Neural cell (in vitro differentiated cells): ENCODE measurements at regions not wholly inside any gene's neighbourhood (a gene's known extent, or its start where the extent isn't known, plus 50 kb on each side); places are given as distances from the start of the nearest gene placed in this dataset.

Experiments
- H2AFZ ChIP-seq: fragments of 200-600, 300-800 bp; sonication (generic), shearing (Covaris generic); 2 replicates; pipeline ENCODE4 v1.6.0; 2014; ENCODE audit warnings: low read depth, mild to moderate bottlenecking, antibody characterized with exemption, low read length, moderate library complexity
- H3F3A ChIP-seq: fragments of 200-600 bp; shearing (Covaris generic); 2 replicates; pipeline ENCODE4 v1.6.1; 2016; ENCODE audit warnings: mild to moderate bottlenecking, moderate library complexity, mixed read lengths, antibody characterized with exemption, low read length; ENCODE audit not compliant: insufficient read depth, poor library complexity, severe bottlenecking
- H3K27ac ChIP-seq: fragments of 200-600, 300-800 bp; sonication (generic), shearing (Covaris generic); 2 replicates; pipeline ENCODE4 v1.5.1; 2014; ENCODE audit warnings: mild to moderate bottlenecking, low read length, moderate library complexity
- H3K27me3 ChIP-seq: fragments of 300-800, 200-600 bp; sonication (generic), shearing (Covaris generic); 2 replicates; pipeline ENCODE4 v1.6.0; 2014; ENCODE audit warnings: mild to moderate bottlenecking, low read depth, low read length, moderate library complexity; ENCODE audit not compliant: insufficient read depth
- H3K36me3 ChIP-seq: fragments of 300-800, 200-600 bp; sonication (generic), shearing (Covaris generic); 2 replicates; pipeline ENCODE4 v1.5.1; 2014; ENCODE audit warnings: mild to moderate bottlenecking, antibody characterized with exemption, low read length, moderate library complexity; ENCODE audit not compliant: insufficient read depth
- H3K4me2 ChIP-seq: fragments of 300-800, 200-600 bp; sonication (generic), shearing (Covaris generic); 2 replicates; pipeline ENCODE4 v1.6.0; 2014; ENCODE audit warnings: mild to moderate bottlenecking, low read length
- H3K4me3 ChIP-seq: fragments of 300-800, 200-600 bp; sonication (generic), shearing (Covaris generic); 2 replicates; pipeline ENCODE4 v1.5.1; 2014; ENCODE audit warnings: mild to moderate bottlenecking, low read length, moderate library complexity
- H3K79me2 ChIP-seq: fragments of 200-600 bp; shearing (Covaris generic); replicated peaks from 2 replicates; pipeline ENCODE4 v1.6.0; 2014; ENCODE audit warnings: mild to moderate bottlenecking, low read length, moderate library complexity; ENCODE audit not compliant: insufficient read depth
- H3K9ac ChIP-seq: fragments of 300-800, 200-600 bp; sonication (generic), shearing (Covaris generic); 2 replicates; pipeline ENCODE4 v1.6.1; 2016; ENCODE audit warnings: mild to moderate bottlenecking, low read length, mixed read lengths
- H3K9me2 ChIP-seq: fragments of 200-600 bp; shearing (Covaris generic); 2 replicates; pipeline ENCODE4 v1.6.1; 2016; ENCODE audit warnings: mild to moderate bottlenecking, low read length, mixed read lengths; ENCODE audit not compliant: insufficient read depth
- H3K9me3 ChIP-seq: fragments of 200-600, 300-800 bp; sonication (generic), shearing (Covaris generic); 2 replicates; pipeline ENCODE4 v1.6.1; 2016; ENCODE audit warnings: mild to moderate bottlenecking, mixed run types, low read length, moderate library complexity, mixed read lengths
- H4K20me1 ChIP-seq: fragments of 200-600 bp; shearing (Covaris generic); 2 replicates; pipeline ENCODE4 v1.6.1; 2016; ENCODE audit warnings: mild to moderate bottlenecking, mixed run types; ENCODE audit not compliant: insufficient read depth
- CTCF ChIP-seq: fragments of 450-650 bp; IDR thresholded peaks from 2 replicates; pipeline ENCODE4 v1.5.1; 2014; ENCODE audit warnings: antibody characterized with exemption, mild to moderate bottlenecking, moderate library complexity; ENCODE audit not compliant: poor library complexity, severe bottlenecking
- EP300 ChIP-seq: fragments of 450-650 bp; conservative IDR thresholded peaks from 2 replicates; pipeline ENCODE4 v1.6.1; 2014; ENCODE audit warnings: antibody characterized with exemption, mild to moderate bottlenecking, moderate library complexity; ENCODE audit not compliant: poor library complexity, severe bottlenecking
- EZH2 ChIP-seq: fragments of 200-600, 300-800 bp; shearing (Covaris generic), sonication (generic); IDR thresholded peaks from 2 replicates; pipeline ENCODE4 v1.6.1; 2014; ENCODE audit warnings: antibody characterized with exemption, low read length, borderline replicate concordance, mild to moderate bottlenecking; ENCODE audit not compliant: insufficient read depth, poor library complexity, severe bottlenecking
- MXI1 ChIP-seq: fragments of 450-650 bp; conservative IDR thresholded peaks from 2 replicates; pipeline ENCODE4 v1.6.1; 2014; ENCODE audit warnings: antibody characterized with exemption, mild to moderate bottlenecking; ENCODE audit not compliant: poor library complexity, severe bottlenecking
- POLR2AphosphoS5 ChIP-seq: IDR thresholded peaks from 2 replicates; pipeline ENCODE4 v1.6.1; 2012
- RAD21 ChIP-seq: fragments of 450-650 bp; conservative IDR thresholded peaks from 2 replicates; pipeline ENCODE4 v1.6.1; 2014; ENCODE audit warnings: antibody characterized with exemption, mild to moderate bottlenecking, moderate library complexity
- REST ChIP-seq: IDR thresholded peaks from 2 replicates; pipeline ENCODE4 v1.6.1; 2012; ENCODE audit warnings: borderline replicate concordance
- SMC3 ChIP-seq: fragments of 450-650 bp; conservative IDR thresholded peaks from 2 replicates; pipeline ENCODE4 v1.6.1; 2014; ENCODE audit warnings: antibody characterized with exemption, mild to moderate bottlenecking, moderate library complexity; ENCODE audit not compliant: poor library complexity
- TAF1 ChIP-seq: IDR thresholded peaks from 2 replicates; pipeline ENCODE4 v1.6.1; 2012; ENCODE audit warnings: low read depth

GRCh38 chr21:15132781-15133180, 68.0 kb upstream of the NRIP1 start:
- TF ChIP-seq REST (no peak), RAD21 (no peak), MXI1 (no peak), EP300 (no peak)
- Histone ChIP-seq H3K9ac (no peak overlapping the region), H3K9me2 (no peaks in the 10 kb centered on the region), H3K4me2 (no peak overlapping the region), H3K27ac (no peak overlapping the region), H3K9me3 (no peaks in the 10 kb centered on the region), H4K20me1 (no peaks in the 10 kb centered on the region), H3K4me3 (no peak overlapping the region), H3K36me3 (no peaks in the 10 kb centered on the region), H3K79me2 (no peaks in the 10 kb centered on the region), H3K27me3 (no peaks in the 10 kb centered on the region), H3F3A (no peaks in the 10 kb centered on the region), H2AFZ (no peak overlapping the region)

- no peaks in the 10 kb centered on the region for H4K20me1 ChIP-seq
- H3K27ac ChIP-seq: no peak overlapping the region
- no peak overlapping the region for H3K4me3 ChIP-seq
- H3K9ac ChIP-seq: no peak overlapping the region
- H3F3A ChIP-seq: no peaks in the 10 kb centered on the region
- no peaks in the 10 kb centered on the region for H3K79me2 ChIP-seq
- TF ChIP-seq SMC3: no peak
- TF ChIP-seq POLR2AphosphoS5: no peak
- no peak for TF ChIP-seq TAF1
- no peak for TF ChIP-seq MXI1
- TF ChIP-seq REST: no peak
- TF ChIP-seq CTCF: no peak
- TF ChIP-seq EP300: no peak
- TF ChIP-seq RAD21: no peak
- no peak for TF ChIP-seq EZH2
- no peaks in the 10 kb centered on the region for H3K9me2 ChIP-seq
- no peaks in the 10 kb centered on the region for H3K36me3 ChIP-seq
- H3K4me2 ChIP-seq: no peak overlapping the region
- H3K27me3 ChIP-seq: no peaks in the 10 kb centered on the region
- H2AFZ ChIP-seq: no peak overlapping the region
- no peaks in the 10 kb centered on the region for H3K9me3 ChIP-seq
Observed at GRCh38 chr21:15134701-15135470, 70.1 kb upstream of the NRIP1 start.
